Endothelial cell of umbilical vein (primary cell): ENCODE measurements at regions not wholly inside any gene's neighbourhood (a gene's known extent, or its start where the extent isn't known, plus 50 kb on each side); places are given as distances from the start of the nearest gene placed in this dataset.

Source experiments
- BruUV-seq: library from RNA; stranded (reverse); fragments of 400-500 nt; replicated peaks from 2 replicates; lab custom pipeline; 2021; lab: Mats Ljungman, UMichigan
- CTCF ChIA-PET: fragments of 300-600, 350-600 bp; sonication (Branson Sonifier 250); formaldehyde crosslinking; loops from one replicate; lab custom pipeline; 2021; ENCODE audit warnings: antibody characterized with exemption, inconsistent platforms; lab: Charles Lee
- POLR2A ChIA-PET: fragments of 300-600, 350-600 bp; sonication (Branson Sonifier 250); formaldehyde crosslinking; loops from one replicate; lab custom pipeline; 2021; ENCODE audit warnings: antibody characterized with exemption, inconsistent platforms; lab: Charles Lee
- DNase-seq: peaks from one replicate; pipeline ENCODE4 v3.0.0-alpha.2; 2011; ENCODE audit warnings: low read depth, low spot score
- FAIRE-seq: peaks from 2 replicates; lab custom pipeline; 2011; peaks lifted over from hg19 to GRCh38; lab: Jason Lieb, UNC
- H2AFZ ChIP-seq: 2 replicates; pipeline ENCODE4 v1.6.0; 2012; ENCODE audit warnings: low read depth, low read length, control low read depth, inconsistent platforms
- H3K27ac ChIP-seq: 2 replicates; pipeline ENCODE4 v1.5.1; 2011; ENCODE audit warnings: low read depth, mild to moderate bottlenecking, control low read depth, low read length, moderate library complexity; ENCODE audit not compliant: insufficient read depth
- H3K27me3 ChIP-seq, 2 experiments: 2 replicates each; pipeline versions ENCODE4 v1.6.0 to v1.6.1; 2011; ENCODE audit warnings: low read length in 2 of 2, mixed read lengths in 1 of 2; ENCODE audit not compliant: control insufficient read depth in 2 of 2, insufficient read depth in 2 of 2
- H3K36me3 ChIP-seq, 2 experiments: 2 replicates in 1 of 2; 3 replicates in 1 of 2; pipeline ENCODE4 v1.5.1; 2011; ENCODE audit warnings: low read length in 2 of 2, mild to moderate bottlenecking in 1 of 2, moderate library complexity in 1 of 2; ENCODE audit not compliant: control insufficient read depth in 2 of 2, insufficient read depth in 2 of 2; ENCODE audit errors: extremely low read depth in 1 of 2
- H3K4me1 ChIP-seq: 3 replicates; pipeline ENCODE4 v1.5.1; 2011; ENCODE audit warnings: mild to moderate bottlenecking, low read length; ENCODE audit not compliant: control insufficient read depth, insufficient read depth; ENCODE audit errors: extremely low read depth
- H3K4me2 ChIP-seq: 2 replicates; pipeline ENCODE4 v1.6.1; 2011; ENCODE audit warnings: low read length, control low read depth, mixed read lengths; ENCODE audit not compliant: insufficient read depth
- H3K4me3 ChIP-seq, 3 experiments: fragments of 200-600 bp in 1 of 3; sonication (generic), shearing (Covaris generic) in 1 of 3; replicated peaks in 1 of 3; 2 replicates each; pipeline ENCODE4 v1.5.1; 2011 to 2016; ENCODE audit warnings: control low read depth in 3 of 3, low read length in 3 of 3, mild to moderate bottlenecking in 2 of 3, inconsistent platforms in 1 of 3, low read depth in 1 of 3, moderate library complexity in 1 of 3; ENCODE audit not compliant: insufficient read depth in 1 of 3
- H3K79me2 ChIP-seq: 2 replicates; pipeline ENCODE4 v1.6.0; 2012; ENCODE audit warnings: low read length, inconsistent platforms; ENCODE audit not compliant: control insufficient read depth, insufficient read depth
- H3K9ac ChIP-seq: replicated peaks from 2 replicates; pipeline ENCODE3; 2011; ENCODE audit warnings: low read length, control low read depth; ENCODE audit not compliant: insufficient read depth; ENCODE audit errors: extremely low read depth
- H3K9me1 ChIP-seq: replicated peaks from 3 replicates; pipeline ENCODE4 v1.6.0; 2011; ENCODE audit warnings: mild to moderate bottlenecking, low read length; ENCODE audit not compliant: control insufficient read depth, insufficient read depth; ENCODE audit errors: extremely low read depth
- H3K9me3 ChIP-seq: replicated peaks from 2 replicates; pipeline ENCODE4 v1.5.1; 2012; ENCODE audit warnings: low read length, inconsistent platforms; ENCODE audit not compliant: control insufficient read depth, insufficient read depth
- H4K20me1 ChIP-seq: replicated peaks from 2 replicates; pipeline ENCODE3; 2011; ENCODE audit warnings: mild to moderate bottlenecking, low read length; ENCODE audit not compliant: control insufficient read depth, insufficient read depth; ENCODE audit errors: extremely low read depth
- CTCF ChIP-seq, 2 donors: IDR thresholded peaks; 1 replicate in 1 of 2; 2 replicates in 1 of 2; pipeline ENCODE4 v1.5.1; 2011; ENCODE audit warnings: low read length in 2 of 2, mild to moderate bottlenecking in 2 of 2, moderate library complexity in 2 of 2, control low read depth in 1 of 2, inconsistent platforms in 1 of 2, low read depth in 1 of 2; ENCODE audit not compliant: insufficient read depth in 1 of 2; ENCODE audit errors: extremely low read depth in 1 of 2
- FOS ChIP-seq: IDR thresholded peaks from 2 replicates; pipeline ENCODE4 v1.6.1; 2011; ENCODE audit warnings: mild to moderate bottlenecking, low read length, moderate library complexity, borderline replicate concordance; ENCODE audit not compliant: insufficient read depth
- GATA2 ChIP-seq: IDR thresholded peaks from 2 replicates; pipeline ENCODE4 v1.7.0; 2011; ENCODE audit warnings: low read depth, mild to moderate bottlenecking, moderate library complexity, mixed read lengths, low read length; ENCODE audit not compliant: insufficient read length, insufficient read depth
- JUN ChIP-seq: IDR thresholded peaks from 2 replicates; pipeline ENCODE4 v1.6.1; 2011; ENCODE audit warnings: borderline replicate concordance, low read depth; ENCODE audit not compliant: insufficient read length, insufficient read depth
- MYC ChIP-seq: IDR thresholded peaks from one replicate; pipeline ENCODE4 v1.6.1; 2011; ENCODE audit warnings: mild to moderate bottlenecking, low read depth, low read length
- POLR2A ChIP-seq: IDR thresholded peaks from 2 replicates; pipeline ENCODE4 v1.6.1; 2012; ENCODE audit warnings: low read depth, mild to moderate bottlenecking, control low read depth, low read length
- POLR2AphosphoS5 ChIP-seq: IDR thresholded peaks from 2 replicates; pipeline ENCODE4 v1.6.1; 2012; ENCODE audit warnings: low read depth, mild to moderate bottlenecking, control low read depth, low read length, moderate library complexity; ENCODE audit not compliant: insufficient read depth
- dilution Hi-C: fragments of 300-500 bp; cut with MboI; formaldehyde crosslinking; loops from one replicate; pipeline ENCODE4 v1.15.0; 2019; ENCODE audit warnings: low sequenced_read_pairs; ENCODE audit not compliant: extremely low pct_ligation_motif_present
- intact Hi-C: fragments of 100-400 bp; cut with micrococcal nuclease; formaldehyde crosslinking; loops from one replicate; pipeline ENCODE4 v1.10.0; 2022

DNA sequence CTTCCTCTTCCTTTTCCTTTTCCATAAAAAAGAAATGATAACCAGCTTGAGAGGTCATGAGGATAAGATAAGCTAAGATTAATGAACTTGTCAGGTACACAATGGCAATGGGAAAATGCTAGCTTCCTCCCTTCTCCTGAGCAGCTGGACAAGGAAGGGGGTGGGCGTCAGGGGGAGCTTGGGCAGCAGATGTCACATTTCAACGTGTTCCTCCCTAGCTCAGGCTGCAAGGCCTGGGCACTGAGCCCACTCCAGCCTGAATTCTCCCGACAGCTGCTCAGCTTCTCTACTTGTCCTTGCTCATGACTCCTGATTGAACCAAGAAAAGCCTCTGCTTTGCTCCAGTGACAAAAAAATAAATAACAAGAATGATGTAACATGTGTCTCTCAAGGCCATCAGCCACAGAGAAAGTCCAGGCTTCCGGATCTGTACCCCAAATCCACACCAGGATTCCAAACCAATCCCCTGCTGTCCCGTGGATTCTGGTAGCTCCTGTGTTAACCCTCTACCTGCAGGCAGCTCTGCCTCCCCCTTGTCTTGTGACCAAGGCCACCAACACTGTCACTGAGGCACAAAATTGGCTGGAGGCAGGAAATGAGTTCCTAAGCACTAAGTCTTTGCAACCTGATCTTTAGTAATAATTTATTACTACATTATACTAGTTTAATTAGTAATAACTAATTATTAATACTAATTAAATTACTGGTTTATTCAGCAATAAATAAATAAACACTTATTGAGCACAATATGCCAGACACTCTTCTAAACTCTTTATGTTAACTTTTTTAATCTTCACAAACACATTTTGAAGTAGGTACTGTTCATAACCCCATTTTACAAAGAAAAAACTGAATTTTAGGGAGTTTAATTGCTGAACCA lies 146.5 kb downstream of the CCDC34 start:
- H3K79me2 ChIP-seq: no peaks in the 10 kb centered on the region
- peak; percentile 90 for DNase-seq
- H4K20me1 ChIP-seq: no peaks in the 10 kb centered on the region
- H3K4me1 ChIP-seq: peaks cover 23% of the 10 kb centered on the region
- H3K9me3 ChIP-seq: no peaks in the 10 kb centered on the region
- peak; percentile 47 for FAIRE-seq
- H3K36me3 ChIP-seq: no peaks in the 10 kb centered on the region
- H3K4me2 ChIP-seq: peak overlapping the region; percentile 19
- no peak overlapping the region for H2AFZ ChIP-seq
- H3K9ac ChIP-seq: no peak overlapping the region
- no TSS peak for BruUV-seq
- no peaks in the 10 kb centered on the region for H3K9me1 ChIP-seq
- no peak overlapping the region for H3K4me3 ChIP-seq
- POLR2A ChIA-PET: interaction anchor here (0.6 to 2.0 kb wide), 3 partner anchors 66 to 328 kb away, joined by 3 to 19 read pairs (median 3); no protein-coding TSS in a partner anchor
- dilution Hi-C loops: no loop called here
- intact Hi-C loops: no loop called here
- TF ChIP-seq POLR2A (peak; percentile 7), GATA2 (peak; percentile 79), FOS (no peak)
- peaks cover 48% of the 10 kb centered on the region in 2 experiments for H3K27me3 ChIP-seq
- H3K27ac ChIP-seq: no peak overlapping the region
- CTCF ChIA-PET: interaction anchor here (0.8 to 6.1 kb wide), 10 partner anchors 11 to 269 kb away, joined by 3 to 92 read pairs (median 4); partner anchors contain the start of gene LGR4

- no peak overlapping the region for H3K4me3 ChIP-seq
- DNase-seq: peak; percentile 88
- H3K27me3 ChIP-seq: peaks cover 52 to 54% of the 10 kb centered on the region in 2 experiments
- peak; percentile 94 for FAIRE-seq
- H3K4me1 ChIP-seq: peaks cover 23% of the 10 kb centered on the region
- no peaks in the 10 kb centered on the region for H3K79me2 ChIP-seq
- BruUV-seq: no TSS peak
- H3K36me3 ChIP-seq: no peaks in the 10 kb centered on the region
- H3K4me2 ChIP-seq: peak overlapping the region; percentile 19
- POLR2A ChIA-PET: interaction anchor here (0.6 to 2.0 kb wide), 3 partner anchors 67 to 329 kb away, joined by 3 to 19 read pairs (median 3); no protein-coding TSS in a partner anchor
- TF ChIP-seq POLR2AphosphoS5 (peak; percentile 94), FOS (no peak), CTCF (IDR thresholded peaks at IDR 0.05; ENCODE audit: extremely low read depth in 1 of 2, insufficient read depth in 1 of 2, low read depth in 1 of 2, low read length in 2 of 2) (no peak), MYC (no peak), GATA2 (no peak), JUN (no peak), POLR2A (peak; percentile 35)
- H3K9ac ChIP-seq: no peak overlapping the region
- intact Hi-C loops: loop anchor here (2.0 kb wide), 2 partner anchors 67 to 147 kb away; partner anchors contain the start of gene CCDC34
- no peaks in the 10 kb centered on the region for H3K9me1 ChIP-seq
- H3K27ac ChIP-seq: no peak overlapping the region
- CTCF ChIA-PET: interaction anchor here (0.8 to 6.1 kb wide), 9 partner anchors 10 to 270 kb away, joined by 3 to 92 read pairs (median 5); partner anchors contain the start of gene LGR4
- H2AFZ ChIP-seq: no peak overlapping the region
- no peaks in the 10 kb centered on the region for H4K20me1 ChIP-seq
- dilution Hi-C loops: no loop called here
- no peaks in the 10 kb centered on the region for H3K9me3 ChIP-seq
Measured at GRCh38 chr11:27215471-27216269, 147.3 kb downstream of the CCDC34 start.
